GM18498 (cell line): ENCODE measurements at regions not wholly inside any gene's neighbourhood (a gene's known extent, or its start where the extent isn't known, plus 50 kb on each side); places are given as distances from the start of the nearest gene placed in this dataset.

ENCODE experiments used
- ATAC-seq: cut with Tn5 transposase; IDR thresholded peaks from one replicate; pipeline ENCODE4 v1.9.1; 2021; ENCODE audit warnings: mild to moderate bottlenecking, moderate library complexity; ENCODE audit not compliant: unreplicated experiment

GRCh38 chr2:118622913-118623312, 224.5 kb downstream of the EN1 start:
- no peak for ATAC-seq

GRCh38 chr2:118622108-118622507, 225.3 kb downstream of the EN1 start:
- no peak for ATAC-seq

GRCh38 chr2:118618279-118618678, 229.2 kb downstream of the EN1 start:
- ATAC-seq: no peak

- no peak for ATAC-seq
Measured at GRCh38 chr2:118616432-118616831, 231.0 kb downstream of the EN1 start.

- no peak for ATAC-seq
Measured at GRCh38 chr2:118614841-118615271, 232.6 kb downstream of the EN1 start.

- ATAC-seq: no peak
Measured at GRCh38 chr2:118613737-118614136, 233.7 kb downstream of the EN1 start.

- ATAC-seq: no peak
Measured at GRCh38 chr2:118611691-118612090, 235.8 kb downstream of the EN1 start.

GRCh38 chr2:118609138-118609537, 238.3 kb downstream of the EN1 start:
- ATAC-seq: no peak

- no peak for ATAC-seq
Measured at GRCh38 chr2:118607641-118608040, 239.8 kb downstream of the EN1 start.

- no peak for ATAC-seq
Measured at GRCh38 chr2:118604811-118605210, 242.6 kb downstream of the EN1 start.

GRCh38 chr2:118604371-118604770, 243.1 kb downstream of the EN1 start:
- ATAC-seq: no peak

GRCh38 chr2:118599141-118599540, 248.3 kb downstream of the EN1 start:
- no peak for ATAC-seq

- no peak for ATAC-seq
Measured at GRCh38 chr2:118596620-118597019, 250.8 kb downstream of the EN1 start.

- ATAC-seq: no peak
Measured at GRCh38 chr2:118593257-118593656, 254.2 kb downstream of the EN1 start.

GRCh38 chr2:118591223-118591622, 256.2 kb downstream of the EN1 start:
- ATAC-seq: no peak

GRCh38 chr2:118589721-118590120, 257.7 kb downstream of the EN1 start:
- no peak for ATAC-seq

GRCh38 chr2:118588850-118589249, 258.6 kb downstream of the EN1 start:
- ATAC-seq: no peak

GRCh38 chr2:118586312-118586711, 261.1 kb downstream of the EN1 start:
- ATAC-seq: no peak

GRCh38 chr2:118584877-118585276, 262.6 kb downstream of the EN1 start:
- no peak for ATAC-seq

GRCh38 chr2:118584062-118584749, 263.2 kb downstream of the EN1 start:
- no peak for ATAC-seq

GRCh38 chr2:118582058-118582457, 265.4 kb downstream of the EN1 start:
- ATAC-seq: no peak

- ATAC-seq: no peak
Measured at GRCh38 chr2:118580651-118581050, 266.8 kb downstream of the EN1 start.

GRCh38 chr2:118580107-118580506, 267.3 kb downstream of the EN1 start:
- no peak for ATAC-seq
